Lower leg skin (tissue), 3 donors: ENCODE measurements at regions not wholly inside any gene's neighbourhood (a gene's known extent, or its start where the extent isn't known, plus 50 kb on each side); places are given as distances from the start of the nearest gene placed in this dataset.
"Not testable (repeated sequence)": the region's sequence is repeated elsewhere in the genome, so short reads cannot be mapped to it uniquely, and the experiment has no call there.

Source experiments
- POLR2A ChIP-seq, 2 donors: fragments of 450-650 bp; IDR thresholded peaks; one replicate each; pipeline ENCODE4 v1.6.1; 2016 to 2017; ENCODE audit warnings: antibody characterized with exemption in 2 of 2, mild to moderate bottlenecking in 1 of 2, moderate library complexity in 1 of 2
- TF ChIP-seq, protein P1 (sequence below), 3 donors: fragments of 450-650 bp; IDR thresholded peaks; one replicate each; pipeline ENCODE4 v1.5.1; 2016; ENCODE audit warnings: antibody characterized with exemption in 3 of 3, mild to moderate bottlenecking in 3 of 3, moderate library complexity in 2 of 3

DNA sequence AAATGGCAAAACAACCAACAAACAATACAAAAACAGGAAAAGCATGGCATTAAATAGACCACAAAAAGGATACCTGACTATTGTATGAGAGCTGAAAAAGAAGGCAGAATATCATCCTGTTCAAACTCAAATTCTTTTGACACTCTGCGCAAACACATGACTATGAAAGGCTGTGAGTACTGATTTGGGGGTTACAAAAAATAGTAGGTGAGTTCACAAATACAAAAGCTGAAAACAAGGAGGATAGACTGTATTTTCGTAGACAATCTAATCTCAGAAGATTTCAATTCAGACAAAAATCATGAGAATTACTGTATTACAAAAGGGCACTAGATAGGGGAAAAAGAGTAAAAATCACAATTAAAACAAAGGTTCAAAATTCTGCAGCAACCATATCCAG, 142.6 kb upstream of the C1QTNF3 start:
- TF ChIP-seq, protein P1, sequence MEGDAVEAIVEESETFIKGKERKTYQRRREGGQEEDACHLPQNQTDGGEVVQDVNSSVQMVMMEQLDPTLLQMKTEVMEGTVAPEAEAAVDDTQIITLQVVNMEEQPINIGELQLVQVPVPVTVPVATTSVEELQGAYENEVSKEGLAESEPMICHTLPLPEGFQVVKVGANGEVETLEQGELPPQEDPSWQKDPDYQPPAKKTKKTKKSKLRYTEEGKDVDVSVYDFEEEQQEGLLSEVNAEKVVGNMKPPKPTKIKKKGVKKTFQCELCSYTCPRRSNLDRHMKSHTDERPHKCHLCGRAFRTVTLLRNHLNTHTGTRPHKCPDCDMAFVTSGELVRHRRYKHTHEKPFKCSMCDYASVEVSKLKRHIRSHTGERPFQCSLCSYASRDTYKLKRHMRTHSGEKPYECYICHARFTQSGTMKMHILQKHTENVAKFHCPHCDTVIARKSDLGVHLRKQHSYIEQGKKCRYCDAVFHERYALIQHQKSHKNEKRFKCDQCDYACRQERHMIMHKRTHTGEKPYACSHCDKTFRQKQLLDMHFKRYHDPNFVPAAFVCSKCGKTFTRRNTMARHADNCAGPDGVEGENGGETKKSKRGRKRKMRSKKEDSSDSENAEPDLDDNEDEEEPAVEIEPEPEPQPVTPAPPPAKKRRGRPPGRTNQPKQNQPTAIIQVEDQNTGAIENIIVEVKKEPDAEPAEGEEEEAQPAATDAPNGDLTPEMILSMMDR (IDR thresholded peaks at IDR 0.05): not testable (repeated sequence)
- not testable (repeated sequence) for TF ChIP-seq POLR2A (IDR thresholded peaks at IDR 0.05)
